Epidermal melanocyte (primary cell): ENCODE measurements at regions not wholly inside any gene's neighbourhood (a gene's known extent, or its start where the extent isn't known, plus 50 kb on each side); places are given as distances from the start of the nearest gene placed in this dataset.
A peak's percentile ranks its signal among the peaks of the same experiment; 100 is the strongest.

Experiments used
- DNase-seq: peaks from one replicate; pipeline ENCODE4 v3.0.0; 2011; ENCODE audit warnings: low spot score; ENCODE audit not compliant: insufficient read length

DNA sequence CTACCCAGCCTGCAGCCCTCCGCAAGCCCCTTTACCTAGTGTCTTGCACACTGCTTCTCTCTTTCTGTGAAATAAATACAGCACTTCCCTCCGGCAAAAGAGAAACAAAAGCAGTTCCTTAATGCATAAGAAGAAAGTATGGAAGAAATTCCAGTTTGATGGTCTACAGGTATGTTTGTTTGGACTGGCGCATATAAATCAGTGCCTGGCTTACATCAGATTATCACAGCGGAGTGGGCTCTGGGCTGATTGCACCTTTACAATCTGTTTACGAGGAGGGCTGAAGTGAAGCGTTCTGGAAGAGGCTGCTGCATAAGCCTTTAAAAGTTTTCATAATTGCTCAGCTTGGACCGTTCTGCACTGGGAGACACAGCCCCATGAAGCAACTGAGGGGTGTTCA, 153.5 kb upstream of the FOXF1 start:
- DNase-seq, result no peak

DNA sequence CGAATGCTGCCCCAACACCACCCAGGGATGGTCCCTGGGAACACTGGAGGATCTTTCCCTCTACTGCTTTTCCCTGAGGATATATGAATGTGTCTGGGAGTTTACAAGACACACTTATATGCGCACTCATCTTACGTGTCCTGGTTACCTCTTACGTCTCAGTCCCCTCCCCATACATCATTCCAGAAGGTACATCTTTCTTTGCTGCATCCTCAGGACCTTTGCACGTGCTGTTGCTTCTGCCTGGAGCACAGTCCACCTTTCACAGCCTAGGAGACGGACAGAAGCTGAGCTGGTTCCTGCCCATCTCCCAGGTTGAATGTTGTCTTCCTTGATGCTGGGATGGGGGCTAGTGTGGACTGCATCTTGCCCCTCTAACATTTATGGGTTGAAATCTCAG, 153.0 kb upstream of the FOXF1 start:
- DNase-seq, result no peak

DNA sequence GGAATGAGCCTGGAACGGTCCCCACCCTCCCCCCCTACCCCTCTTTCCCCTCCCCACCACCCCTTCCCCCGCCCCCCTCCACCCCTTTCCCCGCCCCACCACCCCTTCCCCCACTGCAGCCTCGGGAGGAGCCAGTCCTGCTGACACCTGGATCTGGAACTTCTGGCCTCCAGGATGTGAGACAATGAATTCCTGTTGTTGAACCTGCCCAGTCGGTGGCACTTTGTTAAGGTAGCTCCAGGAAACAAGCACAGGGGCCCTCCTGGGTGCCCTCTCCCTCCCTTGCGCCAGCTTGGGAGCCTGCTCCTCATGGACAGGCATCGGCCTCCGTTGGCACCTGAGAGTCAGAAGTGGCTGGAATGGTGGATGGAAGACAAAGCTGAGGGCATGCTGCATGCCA, 152.4 kb upstream of the FOXF1 start:
- DNase-seq, result no peak

DNA sequence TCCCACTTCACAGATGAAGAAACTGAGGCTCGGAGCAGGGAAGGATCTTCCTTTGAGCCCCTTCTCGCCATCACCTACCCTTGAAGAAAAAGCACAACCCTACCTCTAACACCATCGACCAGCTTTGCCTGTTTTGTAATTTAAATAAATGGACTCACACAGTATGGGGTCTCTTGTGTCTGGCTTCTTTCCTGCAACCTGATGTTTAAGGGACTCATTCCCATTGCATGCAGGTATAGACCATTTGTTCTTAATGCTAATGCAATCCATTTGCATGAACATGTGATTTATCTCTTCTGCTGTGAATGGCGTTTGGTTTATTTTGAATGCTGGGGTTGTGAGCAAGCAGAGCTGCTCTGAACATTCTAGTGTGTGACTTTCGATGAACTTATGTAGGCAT, 150.8 kb upstream of the FOXF1 start:
- no peak for DNase-seq

DNA sequence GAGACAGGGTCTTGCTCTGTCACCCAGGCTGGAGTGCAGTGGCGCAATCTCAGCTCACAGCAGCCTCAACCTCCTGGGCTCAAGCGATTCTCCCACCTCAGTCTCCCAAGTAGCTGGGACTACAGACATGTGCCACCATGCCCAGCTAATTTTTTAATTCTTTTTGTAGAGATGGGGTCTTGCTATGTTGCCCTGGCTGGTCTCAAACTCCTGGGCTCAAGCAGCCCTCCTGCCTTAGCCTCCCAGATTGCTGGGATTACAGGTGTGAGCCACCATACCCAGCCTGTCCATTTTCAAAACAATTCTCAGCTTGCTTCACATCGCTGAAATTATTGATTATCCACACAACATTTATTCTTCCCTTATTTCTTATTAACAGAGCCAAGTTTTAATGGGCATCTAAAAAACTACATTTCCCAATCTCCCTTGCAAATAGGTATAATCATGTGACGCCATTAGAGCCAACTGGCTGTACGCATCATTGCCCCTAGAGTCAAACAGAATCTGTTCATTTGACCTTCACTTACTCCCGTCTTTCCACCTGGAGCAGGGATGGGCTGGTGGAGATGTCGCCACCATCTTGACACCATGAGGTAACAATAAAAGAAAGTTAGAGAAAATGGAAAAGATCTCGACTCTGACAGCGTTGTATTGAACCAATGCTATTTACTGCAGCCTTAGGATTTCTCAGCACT, 148.0 kb upstream of the FOXF1 start:
- DNase-seq, result no peak

DNA sequence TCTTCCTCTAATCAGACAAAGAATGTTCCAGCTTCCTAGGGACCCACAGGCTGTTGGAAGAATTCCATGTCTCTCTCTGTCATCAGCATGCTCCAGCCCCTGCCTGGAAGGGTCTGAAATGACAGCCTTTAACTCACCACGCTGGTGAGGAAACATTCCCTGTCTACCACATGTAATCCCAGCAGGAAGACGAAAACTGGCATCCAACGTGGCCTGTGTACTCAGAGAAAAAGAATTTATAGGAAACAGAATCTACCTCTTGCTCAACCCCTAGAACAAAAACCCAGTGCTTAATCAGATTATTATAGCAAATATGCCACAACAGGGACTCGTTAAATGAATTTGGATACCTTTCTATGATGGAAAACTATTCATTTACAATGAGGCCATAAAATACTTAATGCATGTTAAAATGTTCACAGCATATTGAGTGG, 147.3 kb upstream of the FOXF1 start:
- peak; percentile 44 for DNase-seq

DNA sequence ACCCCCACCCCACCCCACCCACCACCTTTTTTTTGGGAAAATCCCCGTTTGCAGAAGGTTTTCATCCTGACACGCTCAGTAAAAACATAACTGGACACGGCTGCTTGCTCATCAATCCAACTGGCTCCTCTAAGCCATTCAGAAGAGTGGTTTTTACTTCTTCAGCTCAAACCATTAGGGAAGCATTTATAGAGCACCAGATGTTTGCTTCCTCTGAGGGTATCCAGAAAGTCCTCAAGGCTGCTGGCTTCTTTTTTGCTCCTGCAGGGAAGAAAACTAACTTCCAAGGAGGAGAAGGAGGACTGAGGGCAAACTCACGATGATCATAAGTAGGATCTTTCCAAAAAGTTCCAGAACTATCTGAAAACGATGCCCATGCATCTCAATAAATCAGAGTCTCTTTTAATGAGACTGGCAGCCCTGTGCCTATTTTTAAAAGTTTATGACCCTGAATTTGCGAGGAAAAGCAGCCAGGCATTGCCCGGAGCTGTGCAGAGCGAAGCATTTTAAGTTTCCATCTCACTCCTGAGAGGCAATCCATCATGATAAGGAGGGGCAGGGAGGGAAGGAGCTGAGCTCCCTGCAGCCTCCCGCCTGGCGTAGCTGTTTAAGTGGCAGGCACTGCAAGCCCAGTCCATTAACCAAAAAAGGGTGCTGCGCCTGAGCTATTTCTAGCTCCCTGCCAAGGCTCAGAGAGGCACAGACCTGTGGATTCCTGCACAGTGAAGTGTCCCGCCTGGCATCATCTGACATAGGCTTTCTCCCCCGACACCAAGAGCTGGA, 146.3 kb upstream of the FOXF1 start:
- no peak for DNase-seq

DNA sequence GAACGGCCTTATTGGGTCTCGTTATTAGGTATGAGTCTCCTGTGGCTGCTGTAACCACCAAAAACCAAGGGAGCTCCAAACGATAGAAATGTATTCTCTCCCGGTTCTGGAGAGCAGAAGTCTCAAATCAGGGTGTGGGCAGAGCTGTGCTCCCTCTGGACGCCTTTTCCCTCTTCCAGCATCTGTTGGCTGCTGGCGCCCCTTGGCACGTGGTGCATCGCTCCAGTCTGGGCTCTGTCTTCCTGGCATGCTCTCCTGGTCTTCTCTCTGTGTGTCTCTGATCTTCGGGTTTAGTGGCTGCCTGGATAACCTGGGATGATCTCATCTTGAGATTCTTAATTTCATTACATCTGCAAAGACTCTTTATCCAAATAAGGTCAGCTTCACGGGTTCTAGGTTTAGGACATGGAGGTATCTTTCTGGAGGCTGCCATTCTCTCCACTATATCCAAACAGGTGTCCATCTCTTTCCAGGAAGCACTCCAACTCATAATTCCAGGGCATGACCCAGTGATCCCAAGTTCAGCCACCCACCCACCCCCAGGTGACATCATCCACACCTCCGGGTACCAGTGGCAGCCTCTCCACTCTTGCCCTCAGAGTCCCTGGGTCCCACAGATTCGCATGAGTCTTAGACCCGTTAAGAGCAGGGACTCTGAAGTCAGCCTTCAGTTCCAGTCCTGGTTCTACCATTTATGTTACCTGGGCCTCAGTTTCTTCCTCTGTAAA, 145.5 kb upstream of the FOXF1 start:
- DNase-seq, result no peak

DNA sequence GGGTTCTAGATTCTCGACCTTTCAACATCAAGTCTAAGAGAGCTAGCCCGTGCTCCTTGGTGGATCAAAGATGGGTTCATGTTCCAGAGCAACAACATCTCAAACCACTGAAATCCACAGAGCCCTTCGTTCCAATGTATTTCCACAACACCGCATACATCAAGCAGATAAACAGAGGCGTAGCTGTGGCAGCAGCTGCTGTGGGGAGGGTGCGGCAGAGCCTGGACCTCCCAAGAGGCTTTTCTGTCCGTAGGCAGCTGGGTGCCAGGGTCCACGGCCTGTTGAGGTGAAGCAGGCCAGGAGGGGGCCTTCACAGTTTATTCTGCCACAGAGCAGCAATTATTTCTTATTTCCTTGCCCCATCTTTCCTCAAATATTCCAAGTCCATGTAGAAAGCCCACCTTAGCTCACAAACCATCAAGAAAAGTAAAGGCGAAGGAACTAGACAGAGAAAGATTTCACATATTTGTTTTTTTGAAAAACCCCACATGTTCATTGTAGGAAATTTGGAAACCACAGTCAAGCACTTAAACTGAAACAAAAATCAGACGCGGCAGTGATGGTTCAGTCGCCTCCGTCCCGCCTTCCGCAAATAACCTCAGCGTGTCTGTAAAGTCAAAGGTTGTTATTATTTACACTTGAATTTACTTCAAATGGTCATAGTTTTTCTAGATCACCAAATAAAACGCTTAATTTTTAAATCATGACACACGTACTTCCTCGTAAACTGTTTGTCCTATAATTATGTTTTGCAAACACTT, 144.6 kb upstream of the FOXF1 start:
- no peak for DNase-seq

DNA sequence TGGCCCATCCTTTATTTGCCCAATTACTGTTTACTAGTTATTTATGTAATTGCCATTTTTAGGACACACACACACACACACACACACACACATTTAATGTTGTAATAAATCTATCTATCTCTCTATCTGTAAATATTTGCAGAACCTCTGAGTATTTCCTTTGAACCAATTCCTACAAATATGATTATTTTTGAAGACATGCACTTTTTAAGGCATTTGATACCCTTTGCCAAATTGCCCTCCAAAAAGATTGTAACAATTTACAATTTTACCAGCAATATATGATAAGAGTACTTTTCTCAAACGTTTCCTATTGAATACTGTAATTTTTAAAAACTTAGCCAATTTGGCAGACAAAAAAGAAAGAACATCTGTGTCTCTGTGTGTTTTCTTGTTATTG, 143.8 kb upstream of the FOXF1 start:
- DNase-seq, result no peak

DNA sequence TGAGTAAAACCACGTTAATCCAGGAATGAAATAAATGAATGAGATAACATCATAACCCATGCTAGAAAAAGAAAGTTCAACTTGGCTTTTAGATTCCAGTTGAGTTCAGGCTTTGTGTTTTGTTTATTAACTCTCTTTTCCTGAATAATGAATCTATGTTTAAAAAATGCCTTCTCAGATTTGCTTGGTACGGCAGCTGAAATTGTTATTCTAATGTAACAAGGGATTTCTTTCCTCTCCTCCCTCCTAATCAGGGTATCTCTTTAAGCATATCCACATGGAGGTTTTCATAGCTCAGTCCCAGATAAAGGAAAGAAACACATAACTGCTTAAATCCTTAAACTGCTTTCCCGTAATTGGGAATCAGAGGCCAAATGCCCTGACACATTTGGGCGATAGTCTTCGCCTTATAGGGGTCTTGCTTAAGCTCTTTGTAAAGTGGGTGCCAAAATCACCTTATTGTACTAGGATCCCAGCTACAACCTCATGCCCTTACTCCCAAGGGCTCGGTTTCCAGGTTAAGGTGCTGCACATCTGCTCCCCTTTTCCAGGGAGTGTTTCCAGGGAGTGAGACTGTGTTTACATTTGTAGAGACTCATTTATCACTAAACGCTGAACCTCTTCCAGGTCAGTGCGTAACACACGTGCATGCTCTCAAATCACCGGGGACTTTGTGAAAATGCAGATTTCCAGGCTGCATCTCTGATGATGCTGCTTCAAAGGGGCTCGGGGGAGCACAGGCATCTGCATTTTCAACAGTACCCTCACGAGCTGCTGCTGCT, 142.8 kb upstream of the FOXF1 start:
- no peak for DNase-seq

DNA sequence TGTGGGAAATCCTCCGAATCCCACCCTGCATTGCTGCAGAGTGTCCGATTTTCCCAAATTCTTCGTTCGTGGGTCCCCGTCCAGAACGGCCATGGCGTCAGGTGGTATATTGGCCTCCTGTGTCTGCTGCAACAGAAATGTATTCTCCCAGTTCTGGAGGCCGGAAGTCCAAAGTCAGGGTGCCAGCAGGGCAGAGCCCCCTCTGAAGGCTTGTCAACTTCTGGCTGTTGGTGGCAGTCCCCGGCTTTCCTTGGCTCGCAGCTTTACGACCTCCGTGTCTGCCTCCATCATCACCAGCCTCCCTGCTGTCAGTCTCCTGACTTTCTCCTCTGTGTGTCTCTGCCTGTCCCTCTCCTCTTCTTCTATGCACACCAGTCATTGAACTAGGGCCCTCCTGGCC, 142.1 kb upstream of the FOXF1 start:
- no peak for DNase-seq

DNA sequence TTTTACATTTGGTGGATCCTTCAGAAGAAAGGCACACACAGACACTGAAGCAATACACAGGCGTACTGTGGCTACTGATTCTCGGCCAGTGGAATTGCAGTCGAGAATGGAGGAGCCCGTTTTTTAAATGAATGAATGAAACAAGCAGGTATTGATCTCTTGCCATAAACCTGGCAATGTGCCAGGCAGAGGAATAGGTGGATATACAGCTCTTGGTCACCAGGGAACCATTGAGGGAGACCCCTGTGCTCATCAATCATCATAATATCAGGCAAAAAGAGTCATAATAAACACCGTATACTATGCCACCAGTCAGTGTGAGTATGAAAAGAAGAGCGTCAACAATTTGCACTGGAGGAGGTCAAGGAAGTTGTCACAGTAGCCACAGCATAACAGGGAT, 140.3 kb upstream of the FOXF1 start:
- DNase-seq, result no peak

DNA sequence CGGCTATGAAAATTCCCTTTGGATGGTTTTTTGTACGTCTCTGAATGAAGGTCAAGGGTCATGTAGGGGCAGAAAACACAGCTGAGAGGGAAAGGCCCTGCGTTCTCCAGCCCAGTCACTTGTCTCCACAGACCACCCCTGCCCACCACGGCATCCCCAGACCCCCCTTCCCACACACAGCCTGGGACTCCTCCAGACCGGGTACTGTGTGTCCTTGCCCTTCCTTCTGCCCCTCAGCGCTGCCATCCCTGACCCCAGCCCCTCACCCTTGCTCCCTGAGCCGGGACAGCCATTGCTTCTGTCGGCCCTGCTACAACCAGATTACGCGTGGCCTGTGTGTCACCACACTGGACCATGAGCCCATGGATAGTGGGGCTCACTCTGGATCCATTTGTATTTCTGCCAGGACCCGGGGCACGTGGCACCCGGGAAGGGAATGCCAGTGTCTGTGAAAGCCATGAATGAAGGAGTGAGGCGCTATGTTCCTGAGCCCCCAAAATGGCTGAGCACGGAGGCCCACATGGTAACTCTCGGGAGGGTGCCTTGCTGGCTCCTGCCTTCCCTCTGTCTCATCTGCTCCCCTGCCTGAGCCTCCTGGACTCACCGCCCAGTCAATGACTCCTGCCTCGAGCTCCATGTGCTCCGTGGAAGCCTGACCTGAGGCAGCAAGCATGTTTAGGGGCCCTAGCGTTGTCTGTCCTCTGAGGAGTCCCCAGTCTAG, 139.1 kb upstream of the FOXF1 start:
- no peak for DNase-seq

DNA sequence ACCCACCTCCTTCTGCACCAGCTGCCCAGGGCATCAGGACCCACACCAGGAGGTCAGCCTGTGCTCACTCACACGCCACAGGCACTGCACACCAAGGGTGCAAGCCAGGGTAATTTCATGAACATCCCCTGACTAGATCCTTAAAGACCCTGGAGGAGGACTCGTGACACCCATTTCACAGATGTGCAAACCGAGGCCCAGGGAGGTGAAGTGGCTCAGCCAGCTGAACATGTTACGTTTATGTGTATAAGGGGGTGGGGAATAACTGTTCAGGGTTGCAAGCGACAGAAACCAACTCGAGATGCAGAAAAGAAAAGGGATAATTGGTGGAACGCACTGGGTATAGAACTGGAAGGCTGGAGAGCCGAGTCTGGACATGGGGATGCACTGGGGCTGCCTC, 138.1 kb upstream of the FOXF1 start:
- no peak for DNase-seq

DNA sequence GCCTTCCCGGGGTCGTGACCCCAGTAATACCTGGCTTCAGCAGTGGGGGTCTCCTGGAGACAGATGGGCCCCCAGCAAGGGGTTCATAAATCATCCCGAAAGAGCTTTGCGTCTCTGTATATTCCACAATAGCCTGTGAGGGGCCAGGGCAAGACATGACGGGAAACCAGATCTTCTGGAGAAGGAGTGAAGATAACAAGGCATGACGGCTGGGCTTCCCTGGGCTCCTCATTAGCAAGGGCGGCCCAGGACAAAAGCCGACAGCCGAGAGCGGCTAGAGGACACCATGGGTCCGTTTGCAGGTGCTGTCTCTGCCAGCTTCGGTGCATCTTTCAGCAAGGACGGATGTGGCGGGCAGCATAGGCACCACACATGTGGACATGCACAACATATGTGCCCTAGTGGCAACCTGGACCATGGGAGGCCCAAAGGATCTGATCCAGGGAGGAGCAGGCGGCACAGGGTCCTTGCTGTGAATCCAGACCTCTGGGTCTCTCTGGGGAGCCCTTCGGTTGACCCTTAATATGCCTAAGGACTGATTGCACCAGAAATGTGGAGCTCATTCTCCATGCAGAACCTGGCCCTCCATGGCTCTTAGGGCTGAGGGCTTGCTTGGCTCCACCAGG, 136.9 kb upstream of the FOXF1 start:
- DNase-seq, result no peak

DNA sequence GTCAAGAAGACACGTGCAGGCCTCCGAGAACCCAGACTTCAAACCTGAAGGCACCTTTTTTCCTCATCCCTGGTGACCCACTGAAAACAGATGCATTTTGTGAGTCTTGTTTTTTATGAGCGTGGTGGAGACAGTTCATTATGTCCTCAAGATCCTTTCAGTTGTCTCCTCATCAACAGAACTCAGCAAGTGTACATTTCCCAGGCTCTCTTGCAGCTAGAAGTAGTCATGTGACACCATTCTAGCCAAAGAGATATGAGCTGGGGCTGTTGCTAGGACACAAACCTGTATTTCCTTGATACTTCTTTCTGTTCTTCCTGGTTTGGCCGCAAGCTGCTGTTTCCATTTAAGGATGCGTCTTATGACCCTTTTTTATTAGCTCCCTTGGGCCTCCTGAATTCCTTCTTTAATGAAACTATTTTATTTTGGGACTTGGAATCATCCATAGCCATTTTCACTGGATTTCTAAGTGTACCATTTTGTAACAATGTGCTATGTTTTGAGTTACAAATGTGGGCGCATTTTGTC, 135.7 kb upstream of the FOXF1 start:
- DNase-seq, result no peak

DNA sequence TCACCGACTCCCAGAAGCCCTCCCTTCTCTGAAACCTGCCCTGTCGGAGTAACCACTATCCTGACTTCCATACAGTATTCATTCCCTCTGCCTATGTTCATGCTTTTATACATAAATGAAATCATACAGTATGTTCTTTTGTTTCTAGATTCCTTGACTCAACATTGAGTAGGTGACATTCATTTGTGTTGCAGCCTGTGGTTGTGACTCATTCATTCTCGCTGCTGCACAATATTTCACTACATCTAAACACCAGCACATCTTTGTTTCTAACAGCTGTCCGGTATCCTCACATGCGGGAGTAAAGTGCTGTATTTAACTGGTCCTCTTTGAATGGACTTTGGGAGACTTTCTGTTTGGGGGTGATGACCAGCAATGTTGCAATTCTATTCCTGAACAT, 135.0 kb upstream of the FOXF1 start:
- DNase-seq, result peak; percentile 17

DNA sequence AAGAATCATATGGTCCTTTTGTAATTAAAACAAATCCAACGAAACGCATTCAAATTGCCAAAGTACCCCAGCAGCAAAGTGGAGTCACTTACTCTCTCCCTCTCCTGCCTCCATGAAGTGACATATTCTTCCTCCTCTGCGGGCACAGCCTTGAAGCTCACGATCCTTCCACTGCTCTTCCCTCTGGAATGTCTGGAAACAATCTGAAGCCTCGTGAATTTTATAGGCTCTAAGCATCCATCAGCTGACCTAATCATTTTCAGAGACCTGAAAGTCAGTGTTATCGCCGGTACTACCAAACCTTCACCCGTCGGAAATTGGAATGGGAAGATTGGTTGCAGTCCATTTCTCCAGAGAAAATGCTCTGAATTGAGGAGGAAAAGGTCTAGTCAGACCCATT, 134.5 kb upstream of the FOXF1 start:
- no peak for DNase-seq

DNA sequence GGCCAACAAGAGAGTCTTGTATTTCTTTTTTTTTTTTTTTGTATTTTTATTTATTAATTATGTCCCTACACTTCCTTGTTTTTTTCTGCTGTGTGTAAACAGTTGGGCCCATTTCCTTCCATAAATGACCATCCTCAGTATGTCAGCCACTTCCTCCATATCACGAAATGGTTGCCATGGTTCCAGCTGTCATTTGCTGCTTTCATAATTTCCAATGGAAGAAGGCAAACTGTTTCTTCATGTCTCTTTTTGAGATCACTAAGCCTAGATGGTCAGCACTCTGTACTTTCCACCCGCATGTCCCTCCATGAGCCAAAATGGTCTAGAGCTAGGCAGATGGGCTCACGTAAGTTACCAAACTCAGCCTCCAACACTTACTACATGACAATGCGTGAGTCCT, 133.5 kb upstream of the FOXF1 start:
- DNase-seq, result peak; percentile 9
